ENCODE measurements at regions not wholly inside any gene's neighbourhood (a gene's known extent, or its start where the extent isn't known, plus 50 kb on each side); places are given as distances from the start of the nearest gene placed in this dataset.

DNA sequence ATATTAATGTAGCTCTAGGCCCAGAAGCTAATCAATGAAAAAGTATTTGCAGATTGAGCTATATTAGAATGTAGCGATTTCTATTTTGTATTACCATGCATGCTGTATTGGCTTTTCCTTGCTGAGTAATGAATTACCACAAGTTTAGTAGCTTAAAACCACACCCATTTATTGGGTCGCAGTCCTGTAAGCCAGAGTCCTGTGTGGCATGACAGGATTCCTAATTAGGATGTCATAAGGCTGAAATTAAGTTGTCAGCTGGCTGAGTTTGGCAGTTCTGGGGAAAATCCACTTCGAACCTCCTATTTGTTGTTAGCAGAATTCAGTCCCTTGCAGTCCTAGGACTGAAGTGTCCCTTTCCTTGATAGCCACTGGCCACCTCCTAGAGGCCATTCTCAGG, 50.3 kb upstream of the HHIP start:
- no peak overlapping the region for H3K4me3 ChIP-seq (ENCODE audit: low read depth, poor library complexity, severe bottlenecking)
- DNase-seq (ENCODE audit: low spot score in 2 of 2) = no peak
- no peak for TF ChIP-seq POLR2A (IDR thresholded peaks at IDR 0.05)
- TF ChIP-seq, protein P1, sequence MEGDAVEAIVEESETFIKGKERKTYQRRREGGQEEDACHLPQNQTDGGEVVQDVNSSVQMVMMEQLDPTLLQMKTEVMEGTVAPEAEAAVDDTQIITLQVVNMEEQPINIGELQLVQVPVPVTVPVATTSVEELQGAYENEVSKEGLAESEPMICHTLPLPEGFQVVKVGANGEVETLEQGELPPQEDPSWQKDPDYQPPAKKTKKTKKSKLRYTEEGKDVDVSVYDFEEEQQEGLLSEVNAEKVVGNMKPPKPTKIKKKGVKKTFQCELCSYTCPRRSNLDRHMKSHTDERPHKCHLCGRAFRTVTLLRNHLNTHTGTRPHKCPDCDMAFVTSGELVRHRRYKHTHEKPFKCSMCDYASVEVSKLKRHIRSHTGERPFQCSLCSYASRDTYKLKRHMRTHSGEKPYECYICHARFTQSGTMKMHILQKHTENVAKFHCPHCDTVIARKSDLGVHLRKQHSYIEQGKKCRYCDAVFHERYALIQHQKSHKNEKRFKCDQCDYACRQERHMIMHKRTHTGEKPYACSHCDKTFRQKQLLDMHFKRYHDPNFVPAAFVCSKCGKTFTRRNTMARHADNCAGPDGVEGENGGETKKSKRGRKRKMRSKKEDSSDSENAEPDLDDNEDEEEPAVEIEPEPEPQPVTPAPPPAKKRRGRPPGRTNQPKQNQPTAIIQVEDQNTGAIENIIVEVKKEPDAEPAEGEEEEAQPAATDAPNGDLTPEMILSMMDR (IDR thresholded peaks at IDR 0.05) = no peak
- 74 to 75% methylated on average over 3 of the region's 3 CpGs for WGBS, 2 donors
- intact Hi-C loops (cut with DNase I; ENCODE audit: low total_unique reads) = no loop called here

Measured in lower leg skin (tissue), 4 donors.